ENCODE measurements at regions not wholly inside any gene's neighbourhood (a gene's known extent, or its start where the extent isn't known, plus 50 kb on each side); places are given as distances from the start of the nearest gene placed in this dataset.

GRCh38 chr12:28601570-28602058 is 411.4 kb downstream of the CCDC91 start:
- DNase-seq (ENCODE audit: low spot score), result no peak

- no peak for DNase-seq (ENCODE audit: low spot score)
Measured at GRCh38 chr12:28602786-28603185, 412.5 kb downstream of the CCDC91 start.

- no peak for DNase-seq (ENCODE audit: low spot score)
Measured at GRCh38 chr12:28603239-28603638, 413.0 kb downstream of the CCDC91 start.

- no peak for DNase-seq (ENCODE audit: low spot score)
Measured at GRCh38 chr12:28603801-28604200, 413.5 kb downstream of the CCDC91 start.

- DNase-seq (ENCODE audit: low spot score), result peak; percentile 25
Measured at GRCh38 chr12:28604240-28604639, 414.0 kb downstream of the CCDC91 start.

GRCh38 chr12:28606967-28607557 is 416.8 kb downstream of the CCDC91 start:
- DNase-seq (ENCODE audit: low spot score), result no peak

- DNase-seq (ENCODE audit: low spot score), result no peak
Measured at GRCh38 chr12:28610401-28611114, 420.3 kb downstream of the CCDC91 start.

GRCh38 chr12:28611115-28611435 is 420.8 kb downstream of the CCDC91 start:
- no peak for DNase-seq (ENCODE audit: low spot score)

- no peak for DNase-seq (ENCODE audit: low spot score)
Measured at GRCh38 chr12:28611449-28611848, 421.2 kb downstream of the CCDC91 start.

GRCh38 chr12:28618171-28618570 is 427.9 kb downstream of the CCDC91 start:
- DNase-seq (ENCODE audit: low spot score), result no peak

GRCh38 chr12:28618772-28619171 is 428.5 kb downstream of the CCDC91 start:
- no peak for DNase-seq (ENCODE audit: low spot score)

GRCh38 chr12:28620281-28620680 is 430.0 kb downstream of the CCDC91 start:
- DNase-seq (ENCODE audit: low spot score), result no peak

GRCh38 chr12:28622406-28622805 is 432.1 kb downstream of the CCDC91 start:
- no peak for DNase-seq (ENCODE audit: low spot score)

GRCh38 chr12:28626504-28626903 is 436.2 kb downstream of the CCDC91 start:
- no peak for DNase-seq (ENCODE audit: low spot score)

- DNase-seq (ENCODE audit: low spot score), result no peak
Measured at GRCh38 chr12:28629691-28630090, 439.4 kb downstream of the CCDC91 start.

- no peak for DNase-seq (ENCODE audit: low spot score)
Measured at GRCh38 chr12:28631831-28632230, 441.6 kb downstream of the CCDC91 start.

- no peak for DNase-seq (ENCODE audit: low spot score)
Measured at GRCh38 chr12:28640519-28640918, 450.3 kb downstream of the CCDC91 start.

- DNase-seq (ENCODE audit: low spot score), result no peak
Measured at GRCh38 chr12:28645436-28645835, 455.2 kb downstream of the CCDC91 start.

- no peak for DNase-seq (ENCODE audit: low spot score)
Measured at GRCh38 chr12:28645891-28646290, 455.6 kb downstream of the CCDC91 start.

GRCh38 chr12:28650906-28651305 is 460.6 kb downstream of the CCDC91 start:
- no peak for DNase-seq (ENCODE audit: low spot score)

GRCh38 chr12:28652239-28652638 is 462.0 kb downstream of the CCDC91 start:
- DNase-seq (ENCODE audit: low spot score), result no peak

GRCh38 chr12:28681980-28682379 is 467.1 kb upstream of the FAR2 start:
- DNase-seq (ENCODE audit: low spot score), result no peak

- DNase-seq (ENCODE audit: low spot score), result no peak
Measured at GRCh38 chr12:28683366-28683765, 465.7 kb upstream of the FAR2 start.
